Activated CD4-positive, alpha-beta T cell treated with anti-CD3 and anti-CD28 coated beads, Interleukin-2, amount 50 U/mL, for 48 hours (primary cell): ENCODE measurements at regions not wholly inside any gene's neighbourhood (a gene's known extent, or its start where the extent isn't known, plus 50 kb on each side); places are given as distances from the start of the nearest gene placed in this dataset.

Source experiments
- DNase-seq, 2 experiments: peaks; one replicate each; pipeline ENCODE4 v3.0.0-alpha.2; 2020

DNA sequence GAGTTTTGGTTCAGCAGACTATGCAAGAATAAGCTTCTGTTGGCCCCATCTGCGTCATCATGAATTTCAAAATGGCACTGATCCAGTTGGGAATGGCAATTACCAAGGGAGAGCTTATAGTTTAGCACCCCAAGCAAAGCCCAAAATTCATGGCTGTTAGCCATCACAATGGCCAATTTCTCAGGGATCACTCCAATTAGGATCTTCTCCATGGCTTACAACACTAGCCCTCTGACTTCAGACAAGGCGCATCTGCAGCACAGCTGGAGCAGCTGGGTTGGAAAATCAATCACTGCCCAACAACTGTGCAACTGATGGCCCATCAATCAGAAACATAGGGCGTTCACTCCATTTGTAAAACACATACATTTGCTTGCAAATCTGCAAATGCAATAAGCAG lies 273.6 kb downstream of the SRBD1 start:
- no peak for DNase-seq

DNA sequence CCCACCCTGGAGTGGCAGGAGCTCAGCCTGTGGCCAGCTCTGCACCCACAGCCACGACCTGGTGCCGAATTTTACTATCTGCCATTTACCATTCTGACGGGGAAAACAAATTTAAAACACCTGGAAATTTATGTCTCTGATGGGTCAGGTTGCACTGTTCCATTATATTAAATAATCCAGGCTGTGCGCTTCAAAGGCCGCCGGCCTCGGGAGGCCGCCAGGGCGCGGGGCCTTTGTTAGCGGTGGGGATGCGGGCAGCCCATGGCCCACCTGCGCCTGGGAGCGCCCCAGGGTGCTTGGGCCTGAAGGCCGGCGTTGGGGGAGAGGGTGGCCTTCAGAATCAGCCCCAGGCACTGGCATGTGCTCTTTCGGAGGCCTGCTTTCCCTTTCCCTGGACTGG lies 276.9 kb downstream of the SRBD1 start:
- no peak for DNase-seq

DNA sequence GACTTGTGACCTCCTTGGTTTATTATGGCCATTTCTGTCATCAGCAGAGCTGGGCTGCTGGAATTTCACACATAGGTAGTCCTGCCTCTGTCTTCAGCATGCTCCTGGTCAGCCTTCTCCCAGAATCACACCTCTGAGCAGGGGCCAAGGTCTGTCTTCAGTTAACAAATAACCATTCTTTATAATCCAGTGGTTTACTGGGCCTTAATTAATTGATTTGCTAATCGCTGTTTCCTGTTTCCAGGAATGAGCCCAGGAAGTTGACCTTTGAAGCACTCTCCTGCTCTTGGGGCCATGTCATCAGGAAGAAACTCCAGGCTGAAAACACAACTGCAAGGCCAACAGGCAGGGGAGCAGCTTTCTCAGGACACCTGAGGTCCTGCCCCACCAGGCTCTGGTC lies 278.5 kb downstream of the SRBD1 start:
- no peak for DNase-seq

DNA sequence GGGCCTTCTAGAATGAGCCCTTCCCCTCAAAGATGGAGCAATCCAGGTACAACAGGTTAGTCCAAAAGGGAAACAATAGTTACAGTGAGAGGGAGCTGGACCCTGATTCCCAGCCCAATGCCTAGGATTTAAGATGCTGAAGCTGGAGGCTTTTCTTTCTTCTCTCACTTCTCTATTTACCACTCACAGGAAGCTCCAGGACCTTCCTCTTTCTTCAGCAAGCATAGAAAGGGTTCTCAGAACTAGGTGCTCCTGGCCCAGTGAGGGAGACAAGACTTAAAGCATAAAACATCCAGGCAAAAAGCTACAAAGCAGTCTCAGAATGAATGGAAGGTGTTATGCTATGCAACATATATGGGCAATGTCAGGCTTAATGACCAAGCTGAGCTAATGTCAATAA lies 279.0 kb downstream of the SRBD1 start:
- DNase-seq, result no peak

DNA sequence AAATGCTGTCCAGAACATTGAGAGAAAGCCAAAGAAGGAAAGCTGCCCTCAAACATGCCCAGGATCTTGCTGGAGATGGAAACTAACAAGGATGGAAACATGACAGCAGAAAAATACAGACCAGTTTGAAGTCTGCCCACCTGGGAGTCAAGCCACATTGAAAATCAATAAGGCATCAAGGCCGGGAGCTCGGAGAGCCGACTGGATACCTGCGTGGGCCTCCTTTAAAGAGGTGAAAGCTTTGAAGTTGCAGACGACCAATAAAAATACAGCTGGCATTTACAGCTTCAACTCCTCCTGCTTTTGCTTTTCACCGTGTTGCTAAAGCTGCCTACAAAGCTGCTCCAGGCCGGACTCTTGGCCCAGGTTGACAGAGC lies 279.7 kb downstream of the SRBD1 start:
- DNase-seq, result no peak

DNA sequence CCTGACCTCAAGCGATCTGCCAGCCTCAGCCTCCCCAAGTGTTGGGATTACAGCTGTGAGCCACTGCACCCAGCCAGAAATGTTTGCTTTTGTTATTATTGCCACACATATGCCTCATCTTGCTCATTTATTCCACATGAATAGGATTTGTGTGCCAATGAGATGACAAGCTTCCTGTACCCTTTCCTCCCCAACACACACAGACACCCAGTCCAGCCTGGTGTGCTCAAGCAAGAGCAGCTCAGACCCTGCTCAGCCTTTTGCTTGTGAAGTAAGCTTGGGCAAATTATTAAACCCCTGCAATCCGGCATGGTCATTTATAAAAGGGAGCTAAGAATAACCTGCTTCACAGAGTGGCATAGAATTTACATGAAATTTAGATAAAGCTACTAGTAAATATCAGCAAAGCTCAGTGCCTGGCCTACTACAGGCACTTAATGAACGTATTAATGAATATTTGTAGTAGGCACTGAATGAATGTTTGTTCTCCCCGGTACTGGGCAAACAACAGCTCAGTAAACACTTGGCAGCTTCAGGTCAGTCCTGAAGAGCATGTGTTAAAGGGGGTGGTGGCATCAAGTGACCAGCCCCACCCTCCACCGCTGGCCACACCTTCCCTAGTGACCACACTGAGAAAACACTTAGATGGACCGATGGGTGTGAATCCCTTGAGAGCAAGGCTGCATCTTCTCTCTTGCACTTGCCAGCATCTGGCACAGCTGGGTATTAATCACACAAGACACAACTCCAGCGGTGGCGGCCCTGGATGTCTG lies 280.2 kb downstream of the SRBD1 start:
- DNase-seq, result no peak

DNA sequence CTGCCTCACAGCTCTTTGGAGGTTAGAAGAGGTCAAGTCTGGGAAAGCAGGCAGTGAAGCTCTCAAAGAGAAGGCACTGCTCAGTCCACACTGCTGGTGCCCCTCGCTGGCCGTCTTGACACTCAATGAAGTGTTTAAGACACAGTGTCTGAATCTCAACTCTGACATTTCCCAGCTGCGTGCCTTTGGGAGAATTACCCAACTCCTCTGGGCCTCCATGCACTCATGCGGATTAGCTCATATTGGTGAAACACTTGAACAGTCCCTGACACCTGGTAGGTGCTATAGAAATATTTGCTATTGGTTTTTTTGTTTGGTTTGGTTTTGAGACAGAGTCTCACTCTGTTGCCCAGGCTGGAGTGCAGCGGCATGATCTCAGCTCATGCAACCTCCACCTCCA lies 281.0 kb downstream of the SRBD1 start:
- no peak for DNase-seq

DNA sequence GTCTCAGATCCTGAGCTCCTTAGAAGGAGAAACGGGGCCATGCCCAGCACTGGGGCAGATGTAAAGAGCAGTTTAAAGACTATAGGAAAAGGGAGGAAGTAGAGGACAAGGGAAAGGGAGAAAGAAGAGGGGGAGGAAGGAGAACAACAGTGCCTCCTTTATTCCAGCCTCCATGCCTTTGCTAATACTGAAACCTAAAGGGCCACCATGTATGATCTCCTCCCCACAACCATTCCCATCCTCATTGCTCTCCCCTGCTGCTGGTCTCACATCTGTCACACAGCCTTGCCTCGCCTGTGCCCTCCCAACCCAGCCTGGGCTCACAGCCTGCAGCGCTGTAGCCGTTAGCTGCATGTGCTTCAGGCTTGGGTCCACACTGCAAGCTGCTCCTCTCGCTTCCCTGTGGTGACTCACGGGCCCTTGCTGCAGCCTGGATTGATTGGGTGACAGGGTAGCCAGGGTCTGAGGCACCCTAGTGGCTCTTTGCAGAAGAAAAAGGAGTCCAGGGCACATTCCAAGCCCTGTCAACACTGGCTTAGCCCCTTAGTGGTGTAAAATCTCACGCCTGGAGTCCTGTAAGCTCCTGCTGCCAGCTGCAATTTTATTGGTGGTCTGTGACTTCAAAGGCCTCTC lies 281.9 kb downstream of the SRBD1 start:
- DNase-seq, result no peak

DNA sequence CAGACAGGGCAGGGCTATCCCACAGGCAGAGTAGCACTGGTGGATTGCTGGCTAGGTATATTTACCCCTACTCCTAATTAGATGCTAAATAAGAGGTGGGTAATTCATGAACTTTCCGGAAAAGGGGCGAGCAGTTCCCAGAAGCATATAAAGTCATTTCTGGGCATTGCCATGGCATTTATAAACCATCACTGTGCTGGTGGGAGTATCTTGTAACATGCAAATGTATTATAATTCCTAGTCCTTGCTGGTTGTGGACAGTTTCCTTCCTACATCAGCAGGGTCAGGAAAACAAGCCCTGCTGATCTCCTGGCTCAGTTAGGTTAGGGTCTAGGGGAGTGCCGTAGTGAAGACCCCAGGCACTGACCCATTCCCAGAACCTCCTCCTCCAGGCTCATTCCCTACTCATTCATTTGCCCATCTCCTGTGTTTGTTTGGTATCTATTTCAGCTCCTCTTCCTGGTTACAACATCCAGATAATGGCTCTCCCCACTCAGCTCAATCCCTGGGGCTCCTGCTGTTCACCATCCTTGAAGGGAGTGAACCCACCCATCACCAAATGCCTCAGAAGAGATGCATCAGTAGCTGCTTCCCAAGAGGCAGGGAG lies 282.7 kb downstream of the SRBD1 start:
- no peak for DNase-seq

DNA sequence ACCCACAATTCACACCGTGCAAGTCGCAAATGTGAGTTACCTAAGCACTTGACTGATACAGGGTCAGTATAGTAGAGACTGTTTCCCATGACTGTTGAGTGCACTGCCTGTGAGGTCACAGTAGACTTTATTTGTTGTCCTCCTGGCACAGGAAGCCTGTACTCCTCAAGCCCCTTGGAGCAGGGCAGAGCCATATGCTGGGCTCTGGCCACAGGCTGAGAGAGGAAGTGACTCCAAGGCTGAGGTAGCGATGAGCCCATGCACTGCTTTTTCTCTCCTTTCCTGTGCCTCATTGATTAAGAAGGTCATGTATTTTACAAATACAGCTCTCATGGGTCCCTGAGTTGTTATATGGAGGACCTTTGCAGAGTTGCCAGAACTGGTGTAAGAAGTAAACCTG lies 287.7 kb downstream of the SRBD1 start:
- no peak for DNase-seq

DNA sequence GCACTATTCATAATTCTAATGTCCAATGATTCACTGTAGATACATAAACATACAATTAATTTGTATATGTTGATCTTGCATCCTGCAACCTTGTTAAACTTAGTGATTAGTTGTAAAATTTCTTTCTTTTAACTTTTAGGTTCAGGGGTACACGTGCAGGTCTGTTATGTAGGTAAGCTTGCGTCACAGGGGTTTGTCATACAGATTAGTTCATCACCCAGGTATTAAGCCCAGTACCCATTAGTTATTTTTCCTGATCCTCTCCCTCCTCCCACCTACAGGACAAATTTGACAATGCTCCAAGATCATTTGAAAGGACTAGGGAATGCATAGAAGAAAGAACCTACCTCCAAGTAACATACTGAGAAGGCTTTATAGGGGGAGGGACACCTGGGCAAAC lies 290.1 kb downstream of the SRBD1 start:
- no peak for DNase-seq

DNA sequence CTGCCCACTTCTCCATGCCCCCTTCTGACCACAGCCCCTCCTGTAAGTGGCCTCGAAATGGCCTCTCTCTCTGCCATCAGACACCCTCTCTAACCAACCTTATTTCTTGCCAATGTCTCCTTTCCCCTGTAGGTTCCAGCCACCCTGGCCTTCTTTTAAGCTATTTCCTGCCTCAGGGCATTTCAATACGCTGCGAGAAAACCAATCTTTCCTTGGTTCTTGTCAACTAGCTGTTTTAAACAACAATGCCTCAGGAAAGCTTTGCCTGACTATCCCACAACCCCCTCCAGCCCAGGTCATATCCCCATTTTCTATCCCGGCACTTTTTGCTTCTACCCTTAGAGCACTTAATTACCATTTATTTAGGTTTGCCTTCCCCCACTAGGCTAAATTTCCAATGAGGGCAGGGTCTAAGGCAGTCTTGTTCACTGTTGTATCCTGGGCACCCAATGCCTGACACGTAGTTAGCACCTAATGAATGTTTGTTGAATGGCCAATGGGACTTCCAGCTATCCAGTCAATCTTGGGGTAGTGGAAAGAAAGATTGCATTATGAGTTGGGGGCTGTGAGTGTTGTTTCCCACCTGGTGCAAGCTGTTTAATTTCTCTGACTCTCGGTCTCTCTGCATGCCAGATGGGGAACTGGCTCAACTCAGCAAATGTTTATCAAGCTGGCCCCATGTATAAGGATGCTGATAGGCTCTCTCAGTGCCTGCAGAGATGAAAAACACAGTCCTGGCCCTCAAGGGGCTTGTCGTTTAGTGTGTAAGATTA lies 291.2 kb downstream of the SRBD1 start:
- no peak for DNase-seq

DNA sequence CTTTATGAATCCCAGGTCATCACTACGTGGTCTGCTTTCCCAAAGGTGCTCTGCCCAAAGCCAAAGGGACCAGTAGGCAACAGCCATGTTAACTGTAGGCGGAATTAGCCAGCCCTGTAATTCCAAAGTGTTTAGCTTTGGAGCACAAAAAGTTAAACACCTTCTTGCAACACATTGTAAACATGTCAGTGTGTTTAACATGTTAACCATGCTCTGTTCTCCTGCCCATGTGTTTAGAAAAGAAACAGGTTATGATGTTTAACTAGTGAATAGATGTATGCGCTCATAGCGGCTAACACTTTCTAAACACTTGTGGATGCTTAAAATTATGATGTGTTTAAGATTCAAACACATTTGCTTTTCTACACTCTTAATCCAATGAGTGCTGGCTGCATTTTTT lies 292.4 kb downstream of the SRBD1 start:
- no peak for DNase-seq

DNA sequence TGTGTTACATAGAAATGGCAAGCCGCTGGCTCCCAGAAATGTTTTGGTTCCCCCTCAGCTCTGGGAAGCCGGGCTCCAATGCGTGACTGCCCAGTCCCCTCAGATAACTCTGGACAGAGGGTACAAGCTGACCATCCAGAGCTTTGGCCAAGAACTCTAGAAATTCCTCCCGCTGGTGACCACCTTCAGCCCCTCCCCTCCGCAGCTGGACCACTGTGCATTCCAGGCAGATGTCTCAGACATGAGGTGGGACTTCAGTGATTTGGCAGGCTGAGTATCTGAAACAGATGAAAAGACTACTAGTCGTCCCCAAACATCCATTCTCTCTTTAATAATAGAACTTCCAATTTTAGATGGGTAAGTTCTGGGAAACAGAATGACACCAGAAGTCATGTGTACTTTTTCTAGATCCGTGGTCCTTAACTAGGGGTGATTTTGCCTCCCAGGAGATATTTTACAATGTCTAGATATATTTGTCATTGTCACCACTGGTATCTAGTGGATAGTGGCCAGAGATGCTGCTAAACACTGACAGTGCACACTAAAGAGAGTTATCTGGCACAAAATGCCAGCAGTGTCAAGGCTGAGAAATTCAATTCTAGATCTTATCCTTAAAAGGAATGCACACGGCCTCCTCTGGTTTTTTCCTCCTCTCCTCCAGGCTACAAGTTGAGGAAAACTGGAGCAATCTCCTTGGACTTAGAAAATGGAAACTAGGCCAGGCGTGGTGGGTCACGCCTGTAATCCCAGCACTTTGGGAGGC lies 294.3 kb downstream of the SRBD1 start:
- DNase-seq, result no peak

DNA sequence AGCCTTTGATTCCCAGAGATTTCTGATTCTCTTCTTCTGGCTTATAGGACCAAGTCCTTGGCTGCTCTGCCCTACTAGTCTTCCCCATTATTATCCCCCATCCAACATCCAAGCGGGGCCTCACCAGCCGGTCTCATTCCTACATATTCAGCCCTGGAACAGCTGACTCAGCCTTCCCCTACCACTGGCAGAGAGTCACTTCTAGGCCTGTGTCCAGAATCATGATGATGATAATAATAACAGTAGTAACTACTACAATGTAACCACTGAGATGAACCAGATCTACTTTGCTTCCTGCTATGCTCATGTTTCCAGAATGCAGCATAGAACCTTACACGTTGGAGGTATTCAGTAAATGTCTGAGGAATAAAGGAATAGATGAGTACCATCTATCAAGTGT lies 295.2 kb downstream of the SRBD1 start:
- no peak for DNase-seq

DNA sequence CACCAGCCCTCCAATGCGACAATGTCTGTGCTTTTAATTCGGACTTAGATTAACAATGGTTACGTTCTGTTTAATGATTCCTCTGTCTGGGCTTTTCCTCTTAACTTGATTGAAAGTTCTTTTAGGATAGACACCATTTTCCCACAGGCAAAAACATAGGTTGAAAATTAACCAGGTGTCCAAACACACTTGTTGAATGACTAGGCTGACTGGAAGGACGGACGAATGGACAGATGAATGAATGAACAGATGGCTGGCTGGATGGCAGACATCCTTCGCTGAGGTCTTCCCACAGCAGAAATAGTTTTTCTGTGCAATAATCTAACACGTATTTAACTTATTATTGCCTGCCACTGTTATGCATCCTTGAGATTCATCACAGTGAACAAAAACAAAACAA lies 298.8 kb downstream of the SRBD1 start:
- no peak for DNase-seq

DNA sequence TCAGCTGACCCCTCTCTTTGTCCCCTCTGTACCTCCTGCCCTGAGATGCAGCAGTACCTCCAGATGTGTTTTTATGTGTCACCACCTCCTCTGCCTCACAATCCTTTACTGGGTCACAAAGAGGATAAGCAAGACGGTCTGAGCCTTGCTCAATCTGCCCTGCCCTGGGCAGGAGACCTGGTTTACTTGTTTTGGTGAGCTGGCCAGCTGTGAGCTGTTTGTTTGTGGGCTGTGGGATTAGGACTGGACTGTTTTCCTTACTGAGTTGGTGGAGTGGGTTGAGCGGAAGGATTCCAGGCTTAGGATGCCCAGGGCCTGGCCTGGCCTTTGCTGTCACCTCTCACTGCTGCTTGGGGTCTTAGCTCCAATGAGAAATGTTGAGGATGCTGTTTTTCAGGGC lies 299.5 kb downstream of the SRBD1 start:
- no peak for DNase-seq

DNA sequence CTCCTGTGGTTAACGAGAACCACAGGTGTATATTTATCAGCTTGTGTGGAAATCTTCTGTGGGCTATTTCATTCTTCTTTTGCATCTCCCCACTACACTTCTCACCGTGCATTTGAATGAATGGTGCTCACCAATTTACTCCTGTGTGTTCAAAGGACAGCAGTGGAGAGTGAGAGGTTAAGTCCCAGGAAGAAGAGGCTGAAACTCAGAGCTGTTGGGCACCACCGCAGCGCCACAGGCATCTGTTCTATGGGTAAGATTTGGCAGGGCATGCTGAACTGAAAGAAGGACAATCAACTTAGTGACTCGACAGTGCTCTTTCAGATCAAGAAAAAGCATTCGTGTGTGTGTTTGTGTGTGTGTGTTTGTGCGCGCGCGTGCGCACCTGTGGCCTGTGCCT lies 297.9 kb upstream of the SIX2 start:
- DNase-seq, result no peak

DNA sequence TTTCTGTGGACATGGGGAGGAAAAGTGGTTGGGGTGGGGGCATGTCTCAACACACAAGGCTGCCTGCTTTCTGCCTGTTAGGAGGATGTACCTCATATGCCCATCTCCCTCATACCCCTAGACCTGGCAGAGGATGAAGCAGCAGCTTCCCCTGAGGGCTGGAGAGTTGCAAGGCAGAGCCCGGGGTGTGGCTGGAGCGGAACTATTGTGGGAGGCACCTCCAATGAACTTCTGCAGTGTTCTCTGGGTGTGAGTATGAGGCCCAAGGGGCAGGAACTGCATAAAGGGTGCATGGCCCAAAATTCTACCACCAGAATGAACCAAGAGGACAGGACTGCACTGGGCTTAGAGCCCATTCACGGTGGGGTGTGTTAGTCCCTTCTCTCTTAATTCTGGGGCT lies 296.3 kb upstream of the SIX2 start:
- no peak for DNase-seq

DNA sequence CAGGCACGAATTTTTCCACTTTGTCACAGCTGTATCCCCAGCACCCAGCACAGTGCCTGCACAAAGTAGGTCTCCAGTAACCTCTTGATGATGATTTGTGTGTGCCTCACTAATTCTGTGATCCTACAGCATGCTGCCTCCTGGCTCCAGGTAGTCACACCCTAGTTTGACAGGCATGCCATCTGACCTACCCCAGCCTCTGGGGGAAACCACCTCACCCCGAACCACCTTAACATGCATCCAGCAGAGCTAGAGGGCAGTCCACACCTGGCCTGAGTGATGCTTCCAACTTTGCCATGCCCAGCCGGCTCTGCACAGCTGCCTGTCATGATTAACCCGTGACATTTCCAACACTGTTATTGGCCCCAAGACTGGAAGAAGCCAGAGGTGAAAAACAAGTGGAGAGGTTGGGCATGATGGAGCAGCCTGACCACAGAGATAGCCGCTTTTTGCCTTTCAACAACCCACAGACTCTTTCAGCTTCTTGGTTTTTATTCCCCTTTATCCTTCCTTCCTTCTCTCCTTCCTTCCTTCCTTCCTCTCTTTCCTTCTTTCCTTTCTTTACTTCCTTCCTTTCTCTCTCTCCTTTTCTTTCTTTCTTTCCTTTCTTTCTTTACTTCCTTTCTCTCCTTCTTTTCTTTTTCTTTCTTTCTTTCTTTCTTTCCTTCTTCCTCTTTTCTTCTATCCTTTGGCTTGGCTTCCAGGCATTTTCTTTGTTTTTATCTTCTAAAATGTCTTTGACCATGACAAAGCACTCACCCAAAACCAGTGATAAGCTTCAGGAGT lies 294.4 kb upstream of the SIX2 start:
- no peak for DNase-seq

DNA sequence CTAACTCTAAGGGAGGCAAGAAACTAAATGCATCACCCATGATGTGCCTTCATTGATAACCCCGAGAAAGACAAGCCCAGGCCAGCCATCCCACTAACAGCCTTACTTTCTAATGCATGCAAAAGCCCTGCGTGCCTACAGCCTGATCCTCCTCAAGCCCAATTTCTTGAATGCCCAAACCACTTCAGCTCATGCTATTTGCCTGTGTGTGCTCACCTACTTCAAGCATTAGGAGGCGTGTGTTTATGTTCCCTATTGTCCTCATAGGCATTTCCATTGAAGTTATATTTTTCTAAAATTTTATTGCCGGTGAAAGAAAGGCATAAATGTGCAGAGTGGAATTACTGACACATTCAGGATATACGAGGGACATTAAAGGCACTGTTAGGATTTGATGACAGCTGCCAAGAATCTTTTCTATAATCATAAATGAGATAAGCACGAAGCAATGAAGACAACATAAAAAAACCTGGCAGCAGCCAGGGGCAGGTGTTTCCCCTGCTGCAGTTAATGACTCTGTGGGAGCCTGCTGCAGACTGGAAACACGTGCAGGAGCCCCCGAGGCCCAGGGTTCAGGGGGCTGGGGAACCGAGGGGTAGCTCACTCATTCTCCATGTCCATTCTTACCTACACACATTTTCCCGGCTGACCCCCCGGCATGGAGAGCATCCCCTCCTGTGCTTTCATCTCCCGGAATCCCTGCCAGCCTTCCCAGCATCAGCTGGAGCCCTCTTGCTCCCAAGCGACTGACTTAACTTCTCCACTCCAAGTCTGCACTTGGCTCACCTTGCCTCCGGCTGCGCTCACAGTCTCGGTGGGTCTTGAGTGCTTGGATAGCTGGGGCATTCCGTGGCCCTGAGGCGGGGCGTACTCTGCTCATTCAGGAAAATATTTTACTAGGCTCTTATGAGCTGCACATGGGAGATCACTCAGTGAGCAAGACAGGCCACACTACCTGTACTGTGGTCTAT lies 292.3 kb upstream of the SIX2 start:
- no peak for DNase-seq
